Upper lobe of left lung (tissue), 6 donors: ENCODE measurements at regions not wholly inside any gene's neighbourhood (a gene's known extent, or its start where the extent isn't known, plus 50 kb on each side); places are given as distances from the start of the nearest gene placed in this dataset.

Experiments used
- ATAC-seq, 2 donors: fragments of 200-7000 bp; cut with Tn5 transposase; one replicate each; pipeline ENCODE4 v1.9.1; 2022; ENCODE audit warnings: mild to moderate bottlenecking in 2 of 2, moderate library complexity in 2 of 2; ENCODE audit not compliant: low FRiP score in 2 of 2
- DNase-seq, 2 donors: peaks; one replicate each; pipeline ENCODE4 v3.0.0-alpha.2; 2019 to 2020
- H3K27ac ChIP-seq, 4 donors: fragments of 200-600 bp; sonication (generic); one replicate each; pipeline ENCODE4 v1.5.1; 2016 to 2019
- H3K27me3 ChIP-seq, 4 donors: fragments of 200-600 bp; sonication (generic); one replicate each; pipeline ENCODE4 v1.5.1; 2017 to 2019
- H3K36me3 ChIP-seq, 4 donors: fragments of 200-600 bp; sonication (generic); one replicate each; pipeline ENCODE4 v1.5.1; 2016 to 2019
- H3K4me1 ChIP-seq, 4 donors: fragments of 200-600 bp; sonication (generic); one replicate each; pipeline ENCODE4 v1.5.1; 2018 to 2019
- H3K4me3 ChIP-seq, 4 donors: fragments of 200-600 bp; sonication (generic); one replicate each; pipeline ENCODE4 v1.5.1; 2017 to 2019; ENCODE audit warnings: mild to moderate bottlenecking in 2 of 4, moderate library complexity in 1 of 4
- H3K9me3 ChIP-seq, 4 donors: fragments of 200-600 bp; sonication (generic); one replicate each; pipeline ENCODE4 v1.5.1; 2018 to 2019
- CTCF ChIP-seq, 6 experiments: fragments of 450-650 bp in 4 of 6; fragments of 200-600 bp in 2 of 6; sonication (generic) in 2 of 6; IDR thresholded peaks; one replicate each; pipeline ENCODE4 v1.5.1; 2016 to 2019; ENCODE audit warnings: antibody characterized with exemption in 6 of 6
- EP300 ChIP-seq, 4 donors: sonication (generic); formaldehyde crosslinking; IDR thresholded peaks; one replicate each; pipeline ENCODE4 v1.5.1; 2017; ENCODE audit warnings: antibody characterized with exemption in 4 of 4, control low read depth in 2 of 4
- POLR2A ChIP-seq, 4 donors: fragments of 450-650 bp; IDR thresholded peaks; one replicate each; pipeline ENCODE4 v1.5.1; 2016 to 2017; ENCODE audit warnings: antibody characterized with exemption in 4 of 4, mild to moderate bottlenecking in 2 of 4
- POLR2AphosphoS5 ChIP-seq, 2 donors: sonication (generic); formaldehyde crosslinking; IDR thresholded peaks; one replicate each; pipeline ENCODE4 v1.5.1; 2017; ENCODE audit warnings: antibody characterized with exemption in 2 of 2
- WGBS, 2 donors: methylation state at CpG; one replicate each; pipeline ENCODE4 v1.1.5; 2017 to 2018; 5-methylcytosine and 5-hydroxymethylcytosine counted together
- donor health status: DM: no; HTN: no; CAD: no; lungs with moderate emphysema.
- donor health status: DM: no; HTN: yes; CAD: no; lungs with severe emphysema.

- Histone ChIP-seq H3K27ac (no peak overlapping the region), H3K9me3 (no peaks in the 10 kb centered on the region), H3K27me3 (no peaks in the 10 kb centered on the region), H3K4me1 (peaks cover 0 to 6% (median 1%) of the 10 kb centered on the region in 4 donors), H3K4me3 (no peak overlapping the region), H3K36me3 (no peaks in the 10 kb centered on the region)
- TF ChIP-seq EP300 (IDR thresholded peaks at IDR 0.05) (no peak), CTCF (IDR thresholded peaks at IDR 0.05) (no peak), POLR2A (IDR thresholded peaks at IDR 0.05) (no peak), POLR2AphosphoS5 (IDR thresholded peaks at IDR 0.05) (no peak)
- no peak for DNase-seq
- ATAC-seq: no peak
- WGBS, 2 donors: 57 to 64% methylated on average over 3 of the region's 3 CpGs
Measured at GRCh38 chr3:140832883-140833282, 108.8 kb upstream of the SLC25A36 start.

- H3K9me3 ChIP-seq: no peaks in the 10 kb centered on the region
Measured at GRCh38 chr3:140834266-140835037, 107.2 kb upstream of the SLC25A36 start.

GRCh38 chr3:140842984-140843649 is 98.5 kb upstream of the SLC25A36 start:
- Histone ChIP-seq H3K4me3 (no peak overlapping the region), H3K27ac (no peak overlapping the region), H3K9me3 (no peaks in the 10 kb centered on the region), H3K4me1 (no peaks in the 10 kb centered on the region), H3K36me3 (no peaks in the 10 kb centered on the region), H3K27me3 (no peaks in the 10 kb centered on the region)
- TF ChIP-seq POLR2AphosphoS5 (IDR thresholded peaks at IDR 0.05) (no peak), CTCF (IDR thresholded peaks at IDR 0.05) (no peak), EP300 (IDR thresholded peaks at IDR 0.05) (no peak), POLR2A (IDR thresholded peaks at IDR 0.05) (no peak)
- WGBS, 2 donors: 63 to 72% methylated on average over 4 of the region's 4 CpGs
- no peak for ATAC-seq
- no peak for DNase-seq

More at GRCh38 chr3:140834266-140835037, 107.2 kb upstream of the SLC25A36 start:
- 77 to 81% methylated on average over 5 of the region's 5 CpGs for WGBS, 2 donors
- Histone ChIP-seq H3K27me3 (no peaks in the 10 kb centered on the region), H3K4me3 (no peak overlapping the region), H3K4me1 (peaks cover 0 to 6% (median 1%) of the 10 kb centered on the region in 4 donors), H3K27ac (no peak overlapping the region), H3K36me3 (no peaks in the 10 kb centered on the region)
- TF ChIP-seq CTCF (IDR thresholded peaks at IDR 0.05) (no peak), POLR2AphosphoS5 (IDR thresholded peaks at IDR 0.05) (no peak), POLR2A (IDR thresholded peaks at IDR 0.05) (no peak), EP300 (IDR thresholded peaks at IDR 0.05) (no peak)
- DNase-seq (no peak), ATAC-seq (no peak)

GRCh38 chr3:140843656-140844055 is 98.0 kb upstream of the SLC25A36 start:
- H3K27me3 ChIP-seq: no peaks in the 10 kb centered on the region
- WGBS, 2 donors: 41 to 60% methylated on average over 3 of the region's 3 CpGs
- TF ChIP-seq CTCF (IDR thresholded peaks at IDR 0.05): no peak
- no peak for TF ChIP-seq POLR2AphosphoS5 (IDR thresholded peaks at IDR 0.05)
- TF ChIP-seq EP300 (IDR thresholded peaks at IDR 0.05): no peak
- TF ChIP-seq POLR2A (IDR thresholded peaks at IDR 0.05): no peak
- H3K4me3 ChIP-seq: no peak overlapping the region
- H3K9me3 ChIP-seq: no peaks in the 10 kb centered on the region
- DNase-seq (no peak), ATAC-seq (no peak)
- H3K4me1 ChIP-seq: no peaks in the 10 kb centered on the region
- H3K27ac ChIP-seq: no peak overlapping the region
- no peaks in the 10 kb centered on the region for H3K36me3 ChIP-seq
